GM19372 (cell line): ENCODE measurements at regions not wholly inside any gene's neighbourhood (a gene's known extent, or its start where the extent isn't known, plus 50 kb on each side); places are given as distances from the start of the nearest gene placed in this dataset.

Experiments used
- ATAC-seq: cut with Tn5 transposase; IDR thresholded peaks from one replicate; pipeline ENCODE4 v1.9.1; 2021; ENCODE audit warnings: mild to moderate bottlenecking, low read depth, moderate library complexity; ENCODE audit not compliant: unreplicated experiment

GRCh38 chr5:113789769-113790168 lies 276.3 kb downstream of the YTHDC2 start:
- ATAC-seq, result no peak

- no peak for ATAC-seq
These were observed 279.3 kb downstream of the YTHDC2 start for GRCh38 chr5:113792806-113793205.

- ATAC-seq, result no peak
These were observed 281.5 kb downstream of the YTHDC2 start for GRCh38 chr5:113794981-113795380.

GRCh38 chr5:113800686-113801085 lies 287.2 kb downstream of the YTHDC2 start:
- no peak for ATAC-seq

- no peak for ATAC-seq
These were observed 290.8 kb downstream of the YTHDC2 start for GRCh38 chr5:113804264-113804663.

GRCh38 chr5:113804943-113805342 lies 291.4 kb downstream of the YTHDC2 start:
- no peak for ATAC-seq

- no peak for ATAC-seq
These were observed 292.8 kb downstream of the YTHDC2 start for GRCh38 chr5:113806250-113806649.

- no peak for ATAC-seq
These were observed 293.4 kb downstream of the YTHDC2 start for GRCh38 chr5:113806904-113807303.

GRCh38 chr5:113807427-113807991 lies 294.0 kb downstream of the YTHDC2 start:
- no peak for ATAC-seq

- ATAC-seq, result no peak
These were observed 295.5 kb downstream of the YTHDC2 start for GRCh38 chr5:113808956-113809355.

GRCh38 chr5:113809626-113810025 lies 296.1 kb downstream of the YTHDC2 start:
- no peak for ATAC-seq

- no peak for ATAC-seq
These were observed 300.0 kb downstream of the YTHDC2 start for GRCh38 chr5:113813466-113813865.

- ATAC-seq, result no peak
These were observed 304.2 kb downstream of the YTHDC2 start for GRCh38 chr5:113817683-113818082.

- ATAC-seq, result no peak
These were observed 310.2 kb downstream of the YTHDC2 start for GRCh38 chr5:113823696-113824095.

GRCh38 chr5:113824307-113824706 lies 310.8 kb downstream of the YTHDC2 start:
- no peak for ATAC-seq

- no peak for ATAC-seq
These were observed 311.7 kb downstream of the YTHDC2 start for GRCh38 chr5:113825176-113825575.

GRCh38 chr5:113846941-113847340 lies 333.4 kb downstream of the YTHDC2 start:
- no peak for ATAC-seq

GRCh38 chr5:113864437-113864836 lies 350.9 kb downstream of the YTHDC2 start:
- no peak for ATAC-seq

GRCh38 chr5:113866763-113867162 lies 353.3 kb downstream of the YTHDC2 start:
- ATAC-seq, result no peak

- ATAC-seq, result no peak
These were observed 356.1 kb downstream of the YTHDC2 start for GRCh38 chr5:113869611-113870010.

- no peak for ATAC-seq
These were observed 358.5 kb downstream of the YTHDC2 start for GRCh38 chr5:113871972-113872371.

- no peak for ATAC-seq
These were observed 361.6 kb downstream of the YTHDC2 start for GRCh38 chr5:113875096-113875495.

GRCh38 chr5:113891491-113891890 lies 378.0 kb downstream of the YTHDC2 start:
- no peak for ATAC-seq
